MM.1S (cell line): ENCODE measurements at regions not wholly inside any gene's neighbourhood (a gene's known extent, or its start where the extent isn't known, plus 50 kb on each side); places are given as distances from the start of the nearest gene placed in this dataset.

Experiments
- DNase-seq: peaks from one replicate; pipeline ENCODE4 v3.0.0-alpha.2; 2015
- H2AFZ ChIP-seq: fragments of 300-600 bp; sonication (generic); 2 replicates; pipeline ENCODE4 v1.6.0; 2016; ENCODE audit warnings: antibody characterized with exemption, low read length
- H3F3A ChIP-seq: fragments of 300-600 bp; sonication (generic); 2 replicates; pipeline ENCODE4 v1.6.1; 2016; ENCODE audit warnings: mild to moderate bottlenecking, antibody characterized with exemption, low read length, moderate library complexity, mixed read lengths; ENCODE audit not compliant: insufficient read depth
- H3K27ac ChIP-seq: fragments of 300-600 bp; sonication (generic); 2 replicates; pipeline ENCODE4 v1.5.1; 2016; ENCODE audit warnings: mild to moderate bottlenecking, low read length
- H3K27me3 ChIP-seq: fragments of 300-600 bp; sonication (generic); replicated peaks from 2 replicates; pipeline ENCODE4 v1.6.0; 2016; ENCODE audit warnings: low read length; ENCODE audit not compliant: insufficient read depth
- H3K36me3 ChIP-seq: fragments of 300-600 bp; sonication (generic); replicated peaks from 2 replicates; pipeline ENCODE4 v1.6.1; 2016; ENCODE audit warnings: mild to moderate bottlenecking, low read length, mixed read lengths; ENCODE audit not compliant: insufficient read depth
- H3K4me1 ChIP-seq: fragments of 300-600 bp; sonication (generic); 2 replicates; pipeline ENCODE4 v1.6.1; 2016; ENCODE audit warnings: low read length, mixed read lengths
- H3K4me2 ChIP-seq: fragments of 300-600 bp; sonication (generic); 2 replicates; pipeline ENCODE4 v1.6.0; 2016; ENCODE audit warnings: low read depth, low read length
- H3K4me3 ChIP-seq: fragments of 300-600 bp; sonication (generic); 2 replicates; pipeline ENCODE4 v1.5.1; 2016; ENCODE audit warnings: low read length, mixed read lengths
- H3K79me2 ChIP-seq: fragments of 300-600 bp; sonication (generic); 2 replicates; pipeline ENCODE4 v1.6.1; 2016; ENCODE audit warnings: mixed run types, low read length, mixed read lengths
- H3K9ac ChIP-seq: fragments of 300-600 bp; sonication (generic); 2 replicates; pipeline ENCODE4 v1.6.1; 2016; ENCODE audit warnings: low read length, mixed read lengths
- H3K9me2 ChIP-seq: fragments of 300-600 bp; sonication (generic); replicated peaks from 2 replicates; pipeline ENCODE4 v1.6.1; 2016; ENCODE audit warnings: mild to moderate bottlenecking, low read length, mixed read lengths; ENCODE audit not compliant: insufficient read depth
- H3K9me3 ChIP-seq: fragments of 300-600 bp; sonication (generic); replicated peaks from 2 replicates; pipeline ENCODE4 v1.6.1; 2016; ENCODE audit warnings: mild to moderate bottlenecking, low read length, mixed read lengths; ENCODE audit not compliant: insufficient read depth
- H4K20me1 ChIP-seq: fragments of 300-600 bp; sonication (generic); 2 replicates; pipeline ENCODE4 v1.6.1; 2016; ENCODE audit warnings: mild to moderate bottlenecking, low read length, moderate library complexity, mixed read lengths; ENCODE audit not compliant: insufficient read depth
- EZH2 ChIP-seq: fragments of 300-600 bp; sonication (generic); optimal IDR thresholded peaks from 2 replicates; pipeline ENCODE3; 2017; ENCODE audit warnings: low read depth, mild to moderate bottlenecking, antibody characterized with exemption, low read length, mixed read lengths
- EZH2phosphoT487 ChIP-seq: fragments of 300-600 bp; sonication (generic); IDR thresholded peaks from 2 replicates; pipeline ENCODE4 v1.6.1; 2018; ENCODE audit warnings: antibody characterized with exemption, low read length
- TF ChIP-seq, protein P1 (sequence below): fragments of 300-600 bp; sonication (generic); IDR thresholded peaks from 2 replicates; pipeline ENCODE4 v1.5.1; 2016; ENCODE audit warnings: antibody characterized with exemption, low read length, mixed read lengths

DNA sequence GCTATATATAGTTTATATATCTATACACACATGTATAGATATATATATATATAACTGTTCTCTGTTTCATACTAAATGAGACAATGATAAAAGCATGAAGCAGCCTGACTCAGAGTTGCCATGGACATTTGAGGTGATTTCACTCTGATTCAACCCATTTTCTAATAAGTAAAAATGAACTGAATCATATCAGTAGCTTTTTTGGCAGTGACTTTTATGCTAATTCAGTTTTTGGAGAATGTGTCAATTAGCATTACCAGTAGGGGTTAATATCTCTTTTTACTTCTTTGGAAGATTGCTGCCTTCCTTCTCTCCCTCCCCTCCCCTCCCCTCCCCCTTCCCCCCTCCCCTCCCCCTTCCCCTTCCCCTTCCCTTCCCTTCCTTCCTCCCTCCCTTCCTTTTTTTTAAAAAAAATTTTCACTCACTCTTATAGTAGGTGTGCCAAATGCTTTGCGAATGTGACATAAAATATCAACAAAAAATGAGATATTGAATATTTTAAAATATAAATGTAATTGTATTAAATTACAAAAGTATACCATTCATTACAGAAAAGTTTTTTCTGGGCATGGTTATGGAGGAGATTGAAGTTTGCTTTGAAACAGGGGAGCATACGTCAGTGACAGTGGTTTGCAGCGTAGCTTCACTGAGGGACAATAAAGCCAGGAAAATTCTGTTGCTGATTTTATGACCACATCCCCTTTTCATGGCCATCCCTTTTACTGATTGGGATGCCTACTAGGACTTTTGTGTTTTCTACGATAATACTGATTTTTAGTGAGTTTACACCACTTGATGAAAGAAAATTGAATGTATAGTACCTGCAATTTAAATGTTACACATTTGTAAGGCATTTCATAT, 64.0 kb upstream of the KLF6 start:
- DNase-seq: no peak
- Histone ChIP-seq H3K9ac (no peak overlapping the region), H4K20me1 (no peaks in the 10 kb centered on the region), H3K79me2 (no peaks in the 10 kb centered on the region), H3K4me2 (no peak overlapping the region), H2AFZ (no peak overlapping the region), H3K9me2 (no peaks in the 10 kb centered on the region), H3K27ac (no peak overlapping the region), H3K27me3 (no peaks in the 10 kb centered on the region), H3K36me3 (no peaks in the 10 kb centered on the region), H3K4me3 (no peak overlapping the region), H3K4me1 (peaks cover 16% of the 10 kb centered on the region), H3F3A (no peaks in the 10 kb centered on the region), H3K9me3 (no peaks in the 10 kb centered on the region)
- TF ChIP-seq EZH2: no peak
- TF ChIP-seq EZH2phosphoT487: no peak
- TF ChIP-seq, protein P1, sequence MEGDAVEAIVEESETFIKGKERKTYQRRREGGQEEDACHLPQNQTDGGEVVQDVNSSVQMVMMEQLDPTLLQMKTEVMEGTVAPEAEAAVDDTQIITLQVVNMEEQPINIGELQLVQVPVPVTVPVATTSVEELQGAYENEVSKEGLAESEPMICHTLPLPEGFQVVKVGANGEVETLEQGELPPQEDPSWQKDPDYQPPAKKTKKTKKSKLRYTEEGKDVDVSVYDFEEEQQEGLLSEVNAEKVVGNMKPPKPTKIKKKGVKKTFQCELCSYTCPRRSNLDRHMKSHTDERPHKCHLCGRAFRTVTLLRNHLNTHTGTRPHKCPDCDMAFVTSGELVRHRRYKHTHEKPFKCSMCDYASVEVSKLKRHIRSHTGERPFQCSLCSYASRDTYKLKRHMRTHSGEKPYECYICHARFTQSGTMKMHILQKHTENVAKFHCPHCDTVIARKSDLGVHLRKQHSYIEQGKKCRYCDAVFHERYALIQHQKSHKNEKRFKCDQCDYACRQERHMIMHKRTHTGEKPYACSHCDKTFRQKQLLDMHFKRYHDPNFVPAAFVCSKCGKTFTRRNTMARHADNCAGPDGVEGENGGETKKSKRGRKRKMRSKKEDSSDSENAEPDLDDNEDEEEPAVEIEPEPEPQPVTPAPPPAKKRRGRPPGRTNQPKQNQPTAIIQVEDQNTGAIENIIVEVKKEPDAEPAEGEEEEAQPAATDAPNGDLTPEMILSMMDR: no peak

DNA sequence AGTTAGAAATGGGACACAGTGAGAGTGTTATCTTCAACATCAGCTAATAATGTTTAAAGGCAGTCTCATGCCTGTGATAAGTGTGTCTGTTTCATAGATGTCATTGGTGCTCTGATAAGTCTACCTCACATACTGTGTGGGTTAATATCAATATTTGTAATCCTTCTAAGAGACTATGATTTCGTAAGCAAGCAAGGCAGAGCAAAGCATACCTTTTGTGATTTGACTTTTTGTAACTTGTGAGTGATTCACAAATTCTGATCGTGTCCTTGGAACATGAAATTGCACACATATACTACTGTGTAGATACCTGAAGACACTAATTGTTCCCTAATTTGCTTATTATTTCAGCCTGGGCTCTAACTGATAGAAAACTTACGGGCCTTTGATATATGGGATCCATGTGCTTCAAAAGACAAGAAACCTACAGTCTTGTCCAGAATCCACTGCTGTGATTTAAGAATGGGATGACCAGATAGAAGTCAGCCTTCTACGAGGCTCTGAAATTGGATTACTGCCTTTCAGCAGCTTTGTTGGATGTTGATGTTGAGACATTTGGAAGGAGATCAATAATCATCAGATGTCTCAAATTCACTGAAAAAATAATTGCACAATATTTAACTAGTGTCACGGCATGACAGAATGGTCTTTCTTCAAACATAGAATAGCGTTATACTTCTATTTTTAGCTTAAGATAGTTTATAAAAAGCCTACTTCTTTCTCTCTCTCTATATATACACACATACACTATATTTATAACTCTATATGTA, 63.2 kb upstream of the KLF6 start:
- Histone ChIP-seq H3K36me3 (no peaks in the 10 kb centered on the region), H3K9ac (no peak overlapping the region), H4K20me1 (no peaks in the 10 kb centered on the region), H3F3A (no peaks in the 10 kb centered on the region), H3K4me2 (no peak overlapping the region), H3K27ac (no peak overlapping the region), H3K4me1 (peaks cover 16% of the 10 kb centered on the region), H3K4me3 (no peak overlapping the region), H3K9me2 (no peaks in the 10 kb centered on the region), H3K27me3 (no peaks in the 10 kb centered on the region), H3K9me3 (no peaks in the 10 kb centered on the region), H3K79me2 (no peaks in the 10 kb centered on the region), H2AFZ (no peak overlapping the region)
- no peak for DNase-seq
- TF ChIP-seq, protein P1: no peak
- TF ChIP-seq EZH2 (no peak), EZH2phosphoT487 (no peak)

DNA sequence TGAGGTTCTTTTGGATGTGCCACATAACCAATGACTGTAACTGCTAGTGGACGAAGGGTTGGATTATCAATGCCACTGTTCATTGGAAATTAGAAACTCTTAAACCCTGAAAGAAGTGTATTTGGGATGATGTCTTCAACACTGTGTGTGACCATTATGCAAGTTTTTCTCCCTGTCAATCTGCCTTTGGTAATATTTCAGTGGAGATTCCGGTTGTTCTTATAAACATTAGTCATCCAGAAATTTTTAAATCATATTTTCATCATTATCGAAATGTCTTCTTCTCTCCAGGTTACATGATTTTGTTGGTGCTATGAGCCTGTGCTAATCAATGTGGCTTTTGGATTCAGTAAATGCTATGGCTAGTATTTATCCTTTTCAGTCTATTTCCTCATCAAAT, 61.7 kb upstream of the KLF6 start:
- Histone ChIP-seq H3K27ac (no peak overlapping the region), H3K27me3 (no peaks in the 10 kb centered on the region)

More for the DNA sequence above, 61.7 kb upstream of the KLF6 start:
- H3K9me3 ChIP-seq: no peaks in the 10 kb centered on the region
- no peak for DNase-seq
- no peak overlapping the region for H3K4me2 ChIP-seq
- no peak for TF ChIP-seq EZH2phosphoT487
- TF ChIP-seq, protein P1: no peak
- TF ChIP-seq EZH2: no peak
- no peaks in the 10 kb centered on the region for H3F3A ChIP-seq
- no peaks in the 10 kb centered on the region for H4K20me1 ChIP-seq
- H3K9me2 ChIP-seq: no peaks in the 10 kb centered on the region
- H3K4me3 ChIP-seq: no peak overlapping the region
- H3K4me1 ChIP-seq: peaks cover 9% of the 10 kb centered on the region; the same call in 1 of the 2 replicates
- H3K79me2 ChIP-seq: no peaks in the 10 kb centered on the region
- no peak overlapping the region for H2AFZ ChIP-seq
- no peaks in the 10 kb centered on the region for H3K36me3 ChIP-seq
- H3K9ac ChIP-seq: no peak overlapping the region
